Adrenal gland (tissue), 9 donors: ENCODE measurements at regions not wholly inside any gene's neighbourhood (a gene's known extent, or its start where the extent isn't known, plus 50 kb on each side); places are given as distances from the start of the nearest gene placed in this dataset.

Experiments used
- DNase-seq, 7 donors: peaks; one replicate each; pipeline ENCODE4 v3.0.0-alpha.2; 2019 to 2020
- H3K27ac ChIP-seq, 5 donors: fragments of 200-600 bp; sonication (generic) in 4 of 5; 1 replicate in 3 of 5; 2 replicates in 2 of 5; pipeline versions ENCODE4 v1.5.1 to v1.8.0; 2016 to 2020; ENCODE audit warnings: mild to moderate bottlenecking in 1 of 5
- H3K27me3 ChIP-seq: fragments of 200-600 bp; 2 replicates; pipeline ENCODE4 v1.8.0; 2021
- H3K36me3 ChIP-seq, 2 donors: fragments of 200-600 bp; replicated peaks in 1 of 2; 1 replicate in 1 of 2; 2 replicates in 1 of 2; pipeline versions ENCODE4 v1.5.1 to v1.8.0; 2018 to 2022
- H3K4me1 ChIP-seq, 2 donors: fragments of 200-600 bp; replicated peaks in 1 of 2; 1 replicate in 1 of 2; 2 replicates in 1 of 2; pipeline versions ENCODE4 v1.5.1 to v1.8.0; 2018 to 2021
- H3K4me3 ChIP-seq, 4 donors: fragments of 200-600 bp; sonication (generic) in 3 of 4; one replicate each; pipeline ENCODE4 v1.5.1; 2016 to 2018
- H3K9me3 ChIP-seq, 3 donors: fragments of 200-600 bp; sonication (generic) in 1 of 3; replicated peaks in 1 of 3; 1 replicate in 2 of 3; 2 replicates in 1 of 3; pipeline versions ENCODE4 v1.5.1 to v1.8.0; 2016 to 2021
- POLR2A ChIP-seq, 2 donors: fragments of 450-650 bp; IDR thresholded peaks; one replicate each; pipeline ENCODE4 v1.6.1; 2017; ENCODE audit warnings: antibody characterized with exemption in 2 of 2, mild to moderate bottlenecking in 2 of 2, moderate library complexity in 1 of 2
- WGBS, 4 donors: extraction: QIAGEN DNeasy Blood & Tissue Kit in 2 of 4; methylation state at CpG; one replicate each; pipeline versions ENCODE4 v1.1.5 to v1.1.7; 2013 to 2017; 5-methylcytosine and 5-hydroxymethylcytosine counted together
- intact Hi-C, 2 donors: fragments of 100-400 bp; cut with DNase I; formaldehyde crosslinking; loops; one replicate each; pipeline versions ENCODE4 v1.14.1 to v1.15.0; 2022 to 2023
- TF ChIP-seq, protein P1 (sequence below), 6 experiments: fragments of 450-650 bp in 4 of 6; fragments of 200-600 bp in 2 of 6; sonication (generic) in 1 of 6; IDR thresholded peaks; 1 replicate in 5 of 6; 2 replicates in 1 of 6; pipeline versions ENCODE4 v1.5.1 to v1.8.0; 2016 to 2021; ENCODE audit warnings: antibody characterized with exemption in 6 of 6, mild to moderate bottlenecking in 2 of 6, moderate library complexity in 1 of 6
- donor health status: healthy with polysubstance abuse.
- donor health status: Bipolar disorder and iron deficiency.
- donor health status: DM: yes; HTN: yes; CAD: no.
- donor health status: DM: no; HTN: no; CAD: no.
- donor health status: DM: no; HTN: no; CAD: no.

DNA sequence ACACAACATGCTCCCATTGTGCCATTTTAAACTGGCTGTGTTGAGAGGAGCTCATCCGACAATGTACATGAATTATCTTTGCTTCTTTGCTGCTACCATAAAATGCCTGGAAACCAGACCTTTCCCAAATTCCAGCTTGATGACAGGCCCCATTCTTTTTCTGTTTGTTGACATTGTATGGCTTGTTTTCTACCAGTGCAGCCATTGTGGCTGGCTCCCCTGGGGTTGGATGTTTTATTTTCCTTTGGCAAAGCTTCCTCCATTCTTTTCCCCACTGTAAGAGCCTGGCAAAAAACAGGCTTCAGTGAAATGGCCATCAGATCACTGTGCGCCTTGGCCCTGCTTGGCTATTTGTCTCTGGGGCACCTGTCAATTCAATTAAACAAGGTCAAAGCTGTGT, 532.5 kb downstream of the VRK1 start:
- Histone ChIP-seq H3K4me3 (no peak overlapping the region), H3K9me3 (no peaks in the 10 kb centered on the region), H3K27me3 (no peaks in the 10 kb centered on the region), H3K36me3 (no peaks in the 10 kb centered on the region), H3K4me1 (no peaks in the 10 kb centered on the region), H3K27ac (no peak overlapping the region)
- 72 to 79% (median 73%) methylated on average over 2 of the region's 2 CpGs for WGBS, 4 donors
- no peak for DNase-seq
- intact Hi-C loops: no loop called here
- no peak for TF ChIP-seq POLR2A (IDR thresholded peaks at IDR 0.05)
- TF ChIP-seq, protein P1, sequence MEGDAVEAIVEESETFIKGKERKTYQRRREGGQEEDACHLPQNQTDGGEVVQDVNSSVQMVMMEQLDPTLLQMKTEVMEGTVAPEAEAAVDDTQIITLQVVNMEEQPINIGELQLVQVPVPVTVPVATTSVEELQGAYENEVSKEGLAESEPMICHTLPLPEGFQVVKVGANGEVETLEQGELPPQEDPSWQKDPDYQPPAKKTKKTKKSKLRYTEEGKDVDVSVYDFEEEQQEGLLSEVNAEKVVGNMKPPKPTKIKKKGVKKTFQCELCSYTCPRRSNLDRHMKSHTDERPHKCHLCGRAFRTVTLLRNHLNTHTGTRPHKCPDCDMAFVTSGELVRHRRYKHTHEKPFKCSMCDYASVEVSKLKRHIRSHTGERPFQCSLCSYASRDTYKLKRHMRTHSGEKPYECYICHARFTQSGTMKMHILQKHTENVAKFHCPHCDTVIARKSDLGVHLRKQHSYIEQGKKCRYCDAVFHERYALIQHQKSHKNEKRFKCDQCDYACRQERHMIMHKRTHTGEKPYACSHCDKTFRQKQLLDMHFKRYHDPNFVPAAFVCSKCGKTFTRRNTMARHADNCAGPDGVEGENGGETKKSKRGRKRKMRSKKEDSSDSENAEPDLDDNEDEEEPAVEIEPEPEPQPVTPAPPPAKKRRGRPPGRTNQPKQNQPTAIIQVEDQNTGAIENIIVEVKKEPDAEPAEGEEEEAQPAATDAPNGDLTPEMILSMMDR (IDR thresholded peaks at IDR 0.05): no peak

DNA sequence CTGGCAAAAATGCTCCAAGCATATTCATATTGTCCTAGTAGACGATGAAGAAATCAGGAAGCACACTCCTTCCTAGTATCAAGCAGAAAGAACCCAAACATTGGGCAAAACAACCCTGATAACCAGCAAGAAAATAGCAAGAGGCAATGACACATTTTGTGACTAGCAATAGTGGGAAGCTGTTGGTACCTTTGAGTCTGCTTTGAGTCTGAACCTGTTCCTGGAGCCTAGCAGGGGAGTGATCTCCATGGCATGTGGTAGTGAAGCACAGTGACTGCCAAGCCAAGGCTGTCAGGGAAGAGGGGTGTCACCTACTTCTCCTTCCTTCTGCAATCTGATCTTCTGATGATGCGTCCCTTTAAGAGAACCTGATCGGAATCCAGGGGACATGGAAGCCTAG, 533.9 kb downstream of the VRK1 start:
- H3K27ac ChIP-seq: no peak overlapping the region
- WGBS, 4 donors: 69 to 82% (median 75%) methylated on average over 3 of the region's 3 CpGs
- intact Hi-C loops: no loop called here
- H3K27me3 ChIP-seq: no peaks in the 10 kb centered on the region
- TF ChIP-seq, protein P1 (IDR thresholded peaks at IDR 0.05): no peak
- TF ChIP-seq POLR2A (IDR thresholded peaks at IDR 0.05): no peak
- no peaks in the 10 kb centered on the region for H3K9me3 ChIP-seq
- no peak overlapping the region for H3K4me3 ChIP-seq
- no peaks in the 10 kb centered on the region for H3K4me1 ChIP-seq
- DNase-seq: no peak
- no peaks in the 10 kb centered on the region for H3K36me3 ChIP-seq

DNA sequence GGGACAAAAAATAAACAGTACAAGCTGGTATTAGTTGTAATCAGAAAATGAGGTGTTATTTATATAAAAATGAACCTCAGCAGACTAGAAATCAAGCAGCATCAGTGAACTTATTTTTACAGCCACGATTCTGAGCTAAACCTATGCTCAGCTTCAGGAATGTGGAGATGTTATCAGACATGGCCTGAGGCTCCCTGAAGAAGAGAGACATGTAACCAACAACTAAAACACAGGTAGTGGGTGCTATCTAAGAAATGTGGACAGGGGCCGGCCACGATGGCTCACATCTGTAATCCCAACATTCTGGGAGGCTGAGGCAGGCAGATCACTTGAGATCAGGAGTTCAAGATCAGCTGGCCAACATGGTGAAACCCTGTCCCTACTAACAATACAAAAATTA, 534.3 kb downstream of the VRK1 start:
- intact Hi-C loops: no loop called here
- no peaks in the 10 kb centered on the region for H3K9me3 ChIP-seq
- WGBS, 4 donors: 64 to 72% (median 67%) methylated on average over 3 of the region's 3 CpGs
- no peak overlapping the region for H3K4me3 ChIP-seq
- H3K36me3 ChIP-seq: no peaks in the 10 kb centered on the region
- TF ChIP-seq POLR2A (IDR thresholded peaks at IDR 0.05): no peak
- TF ChIP-seq, protein P1 (IDR thresholded peaks at IDR 0.05): no peak
- no peak overlapping the region for H3K27ac ChIP-seq
- no peaks in the 10 kb centered on the region for H3K27me3 ChIP-seq
- no peaks in the 10 kb centered on the region for H3K4me1 ChIP-seq
- DNase-seq: no peak

DNA sequence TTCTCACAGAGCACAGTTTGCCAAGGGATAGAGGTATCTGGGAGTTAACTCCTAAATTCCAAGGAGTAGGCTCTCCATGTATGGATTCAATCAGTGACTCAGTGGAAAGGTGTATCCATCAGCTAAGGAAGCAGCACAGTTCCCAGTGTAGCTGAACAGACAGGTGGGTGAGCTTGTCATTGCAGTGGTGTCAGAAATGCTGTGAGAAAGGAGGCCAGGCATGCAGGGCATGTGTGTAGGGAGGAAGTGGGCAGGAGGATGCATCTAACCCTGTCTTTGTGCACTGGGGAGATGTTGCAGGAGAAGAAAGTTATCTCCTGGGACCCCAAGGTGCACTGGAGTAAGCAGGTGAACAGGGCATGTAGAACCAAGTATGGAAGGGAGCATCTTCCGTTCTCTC, 539.0 kb downstream of the VRK1 start:
- intact Hi-C loops: no loop called here
- no peaks in the 10 kb centered on the region for H3K36me3 ChIP-seq
- H3K9me3 ChIP-seq: no peaks in the 10 kb centered on the region
- no peak overlapping the region for H3K27ac ChIP-seq
- WGBS, 4 donors: 81 to 90% (median 86%) methylated on average over 1 of the region's 1 CpG
- no peak for DNase-seq
- H3K4me1 ChIP-seq: no peaks in the 10 kb centered on the region
- H3K27me3 ChIP-seq: no peaks in the 10 kb centered on the region
- no peak overlapping the region for H3K4me3 ChIP-seq
- no peak for TF ChIP-seq POLR2A (IDR thresholded peaks at IDR 0.05)
- TF ChIP-seq, protein P1 (IDR thresholded peaks at IDR 0.05): no peak
